H1 (cell line): ENCODE measurements at regions not wholly inside any gene's neighbourhood (a gene's known extent, or its start where the extent isn't known, plus 50 kb on each side); places are given as distances from the start of the nearest gene placed in this dataset.

Source experiments
- CTCF ChIA-PET: fragments of 300-600 bp; sonication (Branson Sonifier 250); formaldehyde crosslinking; loops from one replicate; lab custom pipeline; 2021; ENCODE audit not compliant: partially characterized antibody; lab: Charles Lee
- POLR2A ChIA-PET: fragments of 300-600 bp; sonication (Branson Sonifier 250); formaldehyde crosslinking; loops from one replicate; lab custom pipeline; 2021; ENCODE audit warnings: inconsistent platforms; ENCODE audit not compliant: partially characterized antibody; lab: Charles Lee
- DNase-seq, 2 experiments: peaks; one replicate each; pipeline versions ENCODE4 v3.0.0 to v3.0.0-alpha.2; 2010 to 2022; ENCODE audit warnings: low spot score in 2 of 2, low read depth in 1 of 2, mixed read lengths in 1 of 2
- FAIRE-seq: peaks from 2 replicates; lab custom pipeline; 2011; peaks lifted over from hg19 to GRCh38; lab: Jason Lieb, UNC
- H2AFZ ChIP-seq: 2 replicates; pipeline ENCODE4 v1.8.1; 2012; ENCODE audit warnings: low read length, inconsistent platforms
- H2AK5ac ChIP-seq: 2 replicates; pipeline ENCODE4 v1.6.1; 2013; ENCODE audit warnings: low read depth, low read length
- H2BK120ac ChIP-seq: replicated peaks from 2 replicates; pipeline ENCODE3; 2013; ENCODE audit warnings: low read depth, low read length, inconsistent platforms
- H2BK12ac ChIP-seq: 2 replicates; pipeline ENCODE4 v1.6.1; 2013; ENCODE audit warnings: low read depth, low read length
- H2BK15ac ChIP-seq: 2 replicates; pipeline ENCODE4 v1.6.1; 2013; ENCODE audit warnings: low read length
- H2BK20ac ChIP-seq: 2 replicates; pipeline ENCODE4 v1.6.1; 2013; ENCODE audit warnings: low read length
- H2BK5ac ChIP-seq: 2 replicates; pipeline ENCODE4 v1.6.1; 2013; ENCODE audit warnings: low read depth, low read length
- H3K14ac ChIP-seq: 2 replicates; pipeline ENCODE4 v1.6.1; 2013; ENCODE audit warnings: inconsistent platforms; ENCODE audit not compliant: insufficient read length
- H3K18ac ChIP-seq: 2 replicates; pipeline ENCODE4 v1.6.1; 2013; ENCODE audit warnings: low read length; ENCODE audit errors: extremely low read depth
- H3K23ac ChIP-seq: 2 replicates; pipeline ENCODE4 v1.6.1; 2013; ENCODE audit warnings: inconsistent platforms; ENCODE audit not compliant: insufficient read length
- H3K23me2 ChIP-seq: 2 replicates; pipeline ENCODE4 v1.6.1; 2013; ENCODE audit warnings: low read depth, low read length
- H3K27ac ChIP-seq: 2 replicates; pipeline ENCODE4 v1.6.1; 2011; ENCODE audit warnings: low read depth, low read length, inconsistent platforms
- H3K27me3 ChIP-seq, 4 experiments: replicated peaks in 1 of 4; 1 replicate in 1 of 4; 2 replicates in 3 of 4; pipeline versions ENCODE4 v1.6.1 to v1.8.1; 2011 to 2013; ENCODE audit warnings: low read length in 3 of 4, mild to moderate bottlenecking in 3 of 4, inconsistent platforms in 2 of 4, mixed read lengths in 2 of 4, moderate library complexity in 1 of 4; ENCODE audit not compliant: control insufficient read depth in 3 of 4, insufficient read depth in 3 of 4; ENCODE audit errors: extremely low read depth in 1 of 4
- H3K36me3 ChIP-seq, 4 experiments: 2 replicates each; pipeline versions ENCODE4 v1.6.1 to v1.8.1; 2011 to 2013; ENCODE audit warnings: mild to moderate bottlenecking in 4 of 4, low read length in 3 of 4, moderate library complexity in 2 of 4, control low read depth in 1 of 4, inconsistent platforms in 1 of 4; ENCODE audit not compliant: insufficient read depth in 4 of 4, control insufficient read depth in 2 of 4
- H3K4ac ChIP-seq: replicated peaks from 2 replicates; pipeline ENCODE3; 2013; ENCODE audit warnings: low read length, low read depth, mixed read lengths, inconsistent platforms; ENCODE audit not compliant: insufficient read length
- H3K4me1 ChIP-seq, 4 experiments: replicated peaks in 1 of 4; 1 replicate in 1 of 4; 2 replicates in 3 of 4; pipeline versions ENCODE4 v1.6.1 to v1.8.1; 2011 to 2013; ENCODE audit warnings: low read length in 3 of 4, inconsistent platforms in 2 of 4, mixed read lengths in 1 of 4; ENCODE audit not compliant: insufficient read depth in 4 of 4, control insufficient read depth in 3 of 4
- H3K4me2 ChIP-seq, 2 experiments: 2 replicates each; pipeline versions ENCODE4 v1.6.1 to v1.8.1; 2011 to 2013; ENCODE audit warnings: low read depth in 2 of 2, low read length in 2 of 2, control low read depth in 1 of 2, inconsistent platforms in 1 of 2, mild to moderate bottlenecking in 1 of 2; ENCODE audit not compliant: insufficient read depth in 1 of 2
- H3K4me3 ChIP-seq, 4 experiments: fragments of 200-600, 300-600 bp in 1 of 4; sonication (generic), shearing (Covaris generic), sonication (Bioruptor Twin) in 1 of 4; 2 replicates each; pipeline versions ENCODE4 v1.5.1 to v1.8.1; 2011 to 2016; ENCODE audit warnings: low read length in 4 of 4, low read depth in 3 of 4, control low read depth in 2 of 4, inconsistent platforms in 2 of 4, mild to moderate bottlenecking in 2 of 4, mixed read lengths in 1 of 4, moderate library complexity in 1 of 4; ENCODE audit not compliant: insufficient read depth in 2 of 4; ENCODE audit errors: extremely low read depth in 1 of 4
- H3K56ac ChIP-seq: replicated peaks from 2 replicates; pipeline ENCODE3; 2013; ENCODE audit warnings: low read depth, mild to moderate bottlenecking, mixed read lengths, low read length, inconsistent platforms; ENCODE audit not compliant: insufficient read length
- H3K79me1 ChIP-seq: 2 replicates; pipeline ENCODE4 v1.6.1; 2013; ENCODE audit warnings: low read depth, low read length, control low read depth
- H3K79me2 ChIP-seq, 2 experiments: 2 replicates each; pipeline versions ENCODE4 v1.6.1 to v1.8.1; 2012 to 2013; ENCODE audit warnings: low read length in 2 of 2, mild to moderate bottlenecking in 2 of 2, inconsistent platforms in 1 of 2; ENCODE audit not compliant: insufficient read depth in 2 of 2, control insufficient read depth in 1 of 2
- H3K9ac ChIP-seq, 4 experiments: replicated peaks in 1 of 4; 1 replicate in 1 of 4; 2 replicates in 3 of 4; pipeline versions ENCODE4 v1.6.1 to v1.8.1; 2011 to 2013; ENCODE audit warnings: low read depth in 3 of 4, low read length in 3 of 4, control low read depth in 2 of 4, mild to moderate bottlenecking in 2 of 4, moderate library complexity in 2 of 4, inconsistent platforms in 1 of 4; ENCODE audit errors: extremely low read depth in 1 of 4
- H3K9me3 ChIP-seq, 2 experiments: 2 replicates each; pipeline versions ENCODE4 v1.6.1 to v1.8.1; 2012 to 2013; ENCODE audit warnings: mild to moderate bottlenecking in 2 of 2, moderate library complexity in 2 of 2, control low read depth in 1 of 2, inconsistent platforms in 1 of 2, low read depth in 1 of 2, low read length in 1 of 2, mixed read lengths in 1 of 2; ENCODE audit not compliant: insufficient read depth in 2 of 2
- H4K20me1 ChIP-seq, 2 experiments: replicated peaks in 1 of 2; 2 replicates each; pipeline versions ENCODE3 to v1.8.1; 2011 to 2013; ENCODE audit warnings: inconsistent platforms in 2 of 2, low read length in 2 of 2, mild to moderate bottlenecking in 1 of 2; ENCODE audit not compliant: insufficient read depth in 2 of 2, control insufficient read depth in 1 of 2
- H4K5ac ChIP-seq: 2 replicates; pipeline ENCODE4 v1.6.1; 2013; ENCODE audit warnings: low read length, low read depth, mixed read lengths, inconsistent platforms; ENCODE audit not compliant: insufficient read length
- H4K8ac ChIP-seq: 2 replicates; pipeline ENCODE4 v1.8.0; 2013; ENCODE audit warnings: mild to moderate bottlenecking, moderate library complexity, low read length, inconsistent platforms; ENCODE audit not compliant: insufficient read depth; ENCODE audit errors: extremely low read depth
- H4K91ac ChIP-seq: replicated peaks from 2 replicates; pipeline ENCODE3; 2013; ENCODE audit warnings: low read length, mixed read lengths, inconsistent platforms; ENCODE audit not compliant: insufficient read length
- EZH2 ChIP-seq: fragments of 200-600 bp; sonication (generic); IDR thresholded peaks from 2 replicates; pipeline ENCODE4 v1.7.1; 2012; ENCODE audit warnings: low read depth, mild to moderate bottlenecking, moderate library complexity, low read length, inconsistent platforms; ENCODE audit not compliant: severe bottlenecking
- KDM4A ChIP-seq: IDR thresholded peaks from one replicate; pipeline ENCODE4 v1.7.1; 2012; ENCODE audit warnings: low read depth, mild to moderate bottlenecking, moderate library complexity, low read length, inconsistent platforms; ENCODE audit not compliant: severe bottlenecking
- PHF8 ChIP-seq: fragments of 200-600 bp; sonication (generic); conservative IDR thresholded peaks from 2 replicates; pipeline ENCODE4 v1.7.1; 2012; ENCODE audit warnings: low read depth, mild to moderate bottlenecking, inconsistent platforms, low read length, moderate library complexity
- RBBP5 ChIP-seq: IDR thresholded peaks from 2 replicates; pipeline ENCODE4 v1.7.1; 2012; ENCODE audit warnings: low read depth, mild to moderate bottlenecking, inconsistent platforms, low read length, moderate library complexity, borderline replicate concordance
- SIRT6 ChIP-seq: IDR thresholded peaks from one replicate; pipeline ENCODE4 v1.7.1; 2012; ENCODE audit warnings: low read length, inconsistent platforms
- SIX5 ChIP-seq: IDR thresholded peaks from 2 replicates; pipeline ENCODE4 v1.6.1; 2011; ENCODE audit warnings: mild to moderate bottlenecking, low read depth, low read length
- ZNF274 ChIP-seq: IDR thresholded peaks from 2 replicates; pipeline ENCODE4 v1.7.0; 2012; ENCODE audit warnings: low read length, borderline replicate concordance; ENCODE audit errors: extremely low read depth
- WGBS, 2 experiments: shearing (Covaris generic) in 1 of 2; methylation state at CpG; one replicate each; pipeline versions ENCODE4 v1.1.6 to v1.1.7; 2013 to 2015; ENCODE audit warnings: low lambda C conversion rate in 2 of 2, mixed read lengths in 2 of 2, inconsistent platforms in 1 of 2, low coverage in 1 of 2, missing lambda C conversion rate in 1 of 2; ENCODE audit not compliant: insufficient replicate concordance in 2 of 2, insufficient coverage in 1 of 2, insufficient read length in 1 of 2; ENCODE audit errors: extremely low coverage in 1 of 2, missing lambda C conversion rate in 1 of 2; 5-methylcytosine and 5-hydroxymethylcytosine counted together
- TF ChIP-seq, protein P1 (sequence below), 3 experiments: IDR thresholded peaks; 1 replicate in 2 of 3; 2 replicates in 1 of 3; pipeline versions ENCODE4 v1.5.1 to v1.6.1; 2011; ENCODE audit warnings: low read length in 3 of 3, mild to moderate bottlenecking in 3 of 3, inconsistent platforms in 2 of 3, low read depth in 1 of 3, moderate library complexity in 1 of 3; ENCODE audit not compliant: insufficient read depth in 1 of 3; ENCODE audit errors: control extremely low read depth in 1 of 3
- TF ChIP-seq, protein P2 (sequence below): IDR thresholded peaks from 2 replicates; pipeline ENCODE4 v1.6.1; 2012; ENCODE audit warnings: inconsistent platforms

DNA sequence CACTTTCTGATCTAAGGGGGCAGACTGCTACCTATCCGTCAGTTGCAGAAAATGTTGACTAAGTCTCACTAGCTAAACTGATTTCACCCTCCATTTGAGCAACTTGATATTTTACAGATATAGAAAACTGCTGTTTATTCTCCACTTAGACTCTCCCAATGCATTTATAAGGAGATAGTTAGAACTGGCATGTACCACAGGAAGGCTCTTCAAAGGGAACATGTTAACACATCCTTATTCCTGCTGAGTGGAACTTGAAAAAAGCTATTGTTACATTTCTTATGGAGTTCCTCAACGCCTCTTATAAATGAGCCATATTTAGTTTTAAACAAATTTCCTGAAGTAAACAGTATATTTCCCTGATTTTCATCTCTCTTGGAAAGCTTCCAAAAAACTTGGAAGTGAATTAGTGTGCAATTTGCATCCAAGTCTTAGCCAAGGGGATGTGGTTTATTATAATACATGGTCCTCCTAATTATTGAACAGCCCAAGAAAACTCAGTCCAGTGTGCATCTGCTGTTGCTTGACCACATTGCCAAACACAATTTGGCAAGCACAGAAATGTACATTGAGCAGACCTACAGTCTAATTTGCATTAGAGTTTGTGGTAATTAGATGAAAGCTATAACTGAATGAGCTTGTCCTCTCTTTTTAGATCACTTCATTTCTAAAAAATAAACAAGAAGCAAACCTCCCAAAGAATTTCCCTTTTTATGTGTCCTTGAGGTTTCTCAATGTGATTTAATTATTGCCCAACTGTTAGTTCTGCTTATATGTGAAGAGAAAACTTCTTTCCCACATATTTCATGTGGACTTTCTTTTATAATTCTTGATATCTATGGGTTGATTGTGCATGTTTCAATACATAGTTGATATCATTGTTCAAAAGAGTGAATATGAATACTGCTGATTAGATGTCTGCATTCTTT lies 72.6 kb upstream of the DPH6 start:
- H3K27ac ChIP-seq, result no peak overlapping the region
- H3K79me2 ChIP-seq, result no peaks in the 10 kb centered on the region
- no peak overlapping the region for H4K91ac ChIP-seq
- no peak overlapping the region for H2BK5ac ChIP-seq
- H3K27me3 ChIP-seq, result no peaks in the 10 kb centered on the region
- no peak overlapping the region for H3K23ac ChIP-seq
- no peak overlapping the region for H2AFZ ChIP-seq
- H3K14ac ChIP-seq, result no peak overlapping the region
- H2BK120ac ChIP-seq, result no peak overlapping the region
- no peak overlapping the region for H3K4me3 ChIP-seq
- H2BK15ac ChIP-seq, result no peak overlapping the region
- WGBS, 2 experiments, result 93% methylated on average over 2 of the region's 2 CpGs; no CpG with 5 or more reads in 1 of the 2 experiments
- CTCF ChIA-PET, result no interaction called here
- no peaks in the 10 kb centered on the region for H3K36me3 ChIP-seq
- H3K4me1 ChIP-seq, result no peaks in the 10 kb centered on the region
- H2BK20ac ChIP-seq, result no peak overlapping the region
- no peaks in the 10 kb centered on the region for H3K79me1 ChIP-seq
- H3K9me3 ChIP-seq, result no peaks in the 10 kb centered on the region
- H3K18ac ChIP-seq, result no peak overlapping the region
- H3K9ac ChIP-seq, result no peak overlapping the region
- no peak for DNase-seq
- H4K20me1 ChIP-seq, result no peaks in the 10 kb centered on the region
- no peaks in the 10 kb centered on the region for H3K23me2 ChIP-seq
- H3K56ac ChIP-seq, result no peak overlapping the region
- no peak overlapping the region for H4K8ac ChIP-seq
- H2BK12ac ChIP-seq, result no peak overlapping the region
- H4K5ac ChIP-seq, result no peak overlapping the region
- no peak for FAIRE-seq
- no peak overlapping the region for H2AK5ac ChIP-seq
- no peak overlapping the region for H3K4ac ChIP-seq
- no peak overlapping the region for H3K4me2 ChIP-seq
- POLR2A ChIA-PET, result no interaction called here
- TF ChIP-seq, protein P1, sequence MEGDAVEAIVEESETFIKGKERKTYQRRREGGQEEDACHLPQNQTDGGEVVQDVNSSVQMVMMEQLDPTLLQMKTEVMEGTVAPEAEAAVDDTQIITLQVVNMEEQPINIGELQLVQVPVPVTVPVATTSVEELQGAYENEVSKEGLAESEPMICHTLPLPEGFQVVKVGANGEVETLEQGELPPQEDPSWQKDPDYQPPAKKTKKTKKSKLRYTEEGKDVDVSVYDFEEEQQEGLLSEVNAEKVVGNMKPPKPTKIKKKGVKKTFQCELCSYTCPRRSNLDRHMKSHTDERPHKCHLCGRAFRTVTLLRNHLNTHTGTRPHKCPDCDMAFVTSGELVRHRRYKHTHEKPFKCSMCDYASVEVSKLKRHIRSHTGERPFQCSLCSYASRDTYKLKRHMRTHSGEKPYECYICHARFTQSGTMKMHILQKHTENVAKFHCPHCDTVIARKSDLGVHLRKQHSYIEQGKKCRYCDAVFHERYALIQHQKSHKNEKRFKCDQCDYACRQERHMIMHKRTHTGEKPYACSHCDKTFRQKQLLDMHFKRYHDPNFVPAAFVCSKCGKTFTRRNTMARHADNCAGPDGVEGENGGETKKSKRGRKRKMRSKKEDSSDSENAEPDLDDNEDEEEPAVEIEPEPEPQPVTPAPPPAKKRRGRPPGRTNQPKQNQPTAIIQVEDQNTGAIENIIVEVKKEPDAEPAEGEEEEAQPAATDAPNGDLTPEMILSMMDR (IDR thresholded peaks at IDR 0.05; ENCODE audit: control extremely low read depth in 1 of 3, insufficient read depth in 1 of 3, low read depth in 1 of 3, low read length in 3 of 3), result no peak
- TF ChIP-seq KDM4A (no peak), SIRT6 (no peak), EZH2 (no peak), RBBP5 (no peak), ZNF274 (no peak), PHF8 (no peak), SIX5 (no peak)
- TF ChIP-seq, protein P2, sequence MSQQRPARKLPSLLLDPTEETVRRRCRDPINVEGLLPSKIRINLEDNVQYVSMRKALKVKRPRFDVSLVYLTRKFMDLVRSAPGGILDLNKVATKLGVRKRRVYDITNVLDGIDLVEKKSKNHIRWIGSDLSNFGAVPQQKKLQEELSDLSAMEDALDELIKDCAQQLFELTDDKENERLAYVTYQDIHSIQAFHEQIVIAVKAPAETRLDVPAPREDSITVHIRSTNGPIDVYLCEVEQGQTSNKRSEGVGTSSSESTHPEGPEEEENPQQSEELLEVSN, result no peak
